Activated CD4-positive, alpha-beta T cell treated with anti-CD3 and anti-CD28 coated beads, Interleukin-10, Interleukin-2, amounts not matched to agents 100 ng/mL and 50 ng/mL, durations not matched to agents 16 hours and 8 hours (primary cell): ENCODE measurements at regions not wholly inside any gene's neighbourhood (a gene's known extent, or its start where the extent isn't known, plus 50 kb on each side); places are given as distances from the start of the nearest gene placed in this dataset.

Source experiments
- DNase-seq: peaks from one replicate; pipeline ENCODE4 v3.0.0-alpha.2; 2020

- no peak for DNase-seq
Measured at GRCh38 chr21:14603202-14603601, 57.1 kb upstream of the SAMSN1 start.

GRCh38 chr21:14602382-14602958 lies 56.4 kb upstream of the SAMSN1 start:
- no peak for DNase-seq

GRCh38 chr21:14600569-14601297 lies 54.6 kb upstream of the SAMSN1 start:
- DNase-seq, result no peak

GRCh38 chr21:14598065-14598464 lies 52.0 kb upstream of the SAMSN1 start:
- no peak for DNase-seq
